Retinal pigment epithelial cell (primary cell): ENCODE measurements at regions not wholly inside any gene's neighbourhood (a gene's known extent, or its start where the extent isn't known, plus 50 kb on each side); places are given as distances from the start of the nearest gene placed in this dataset.
"Not testable (repeated sequence)": the region's sequence is repeated elsewhere in the genome, so short reads cannot be mapped to it uniquely, and the experiment has no call there.

Experiments used
- DNase-seq: peaks from one replicate; pipeline ENCODE4 v3.0.0-alpha.2; 2010; ENCODE audit warnings: low read depth
- H3K4me3 ChIP-seq: 2 replicates; pipeline ENCODE4 v1.5.1; 2011; ENCODE audit warnings: mild to moderate bottlenecking, low read length, control low read depth, moderate library complexity
- TF ChIP-seq, protein P1 (sequence below): conservative IDR thresholded peaks from 2 replicates; pipeline ENCODE4 v1.5.1; 2011; ENCODE audit warnings: low read depth, low read length, control low read depth, inconsistent platforms

DNA sequence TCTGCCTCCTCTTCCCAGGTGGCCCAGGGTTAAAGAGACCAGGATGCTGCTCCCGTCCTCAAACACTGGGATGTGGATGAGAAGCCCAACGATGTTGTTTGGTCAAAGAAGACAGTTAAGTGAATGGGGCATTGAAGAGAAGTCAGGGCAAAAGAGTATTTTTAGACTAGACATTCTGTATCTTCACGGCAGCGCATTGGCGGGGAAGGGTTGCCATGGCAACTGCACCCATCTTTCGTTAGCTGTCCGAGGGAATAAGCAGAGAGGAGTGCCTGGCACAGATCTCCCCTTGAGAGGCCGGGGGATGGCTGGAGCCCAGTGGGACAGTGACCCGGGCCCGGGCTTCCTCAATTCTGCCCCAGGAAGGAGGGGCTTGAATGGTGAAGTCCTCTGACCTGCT lies 56.4 kb upstream of the GPR31 start:
- TF ChIP-seq, protein P1, sequence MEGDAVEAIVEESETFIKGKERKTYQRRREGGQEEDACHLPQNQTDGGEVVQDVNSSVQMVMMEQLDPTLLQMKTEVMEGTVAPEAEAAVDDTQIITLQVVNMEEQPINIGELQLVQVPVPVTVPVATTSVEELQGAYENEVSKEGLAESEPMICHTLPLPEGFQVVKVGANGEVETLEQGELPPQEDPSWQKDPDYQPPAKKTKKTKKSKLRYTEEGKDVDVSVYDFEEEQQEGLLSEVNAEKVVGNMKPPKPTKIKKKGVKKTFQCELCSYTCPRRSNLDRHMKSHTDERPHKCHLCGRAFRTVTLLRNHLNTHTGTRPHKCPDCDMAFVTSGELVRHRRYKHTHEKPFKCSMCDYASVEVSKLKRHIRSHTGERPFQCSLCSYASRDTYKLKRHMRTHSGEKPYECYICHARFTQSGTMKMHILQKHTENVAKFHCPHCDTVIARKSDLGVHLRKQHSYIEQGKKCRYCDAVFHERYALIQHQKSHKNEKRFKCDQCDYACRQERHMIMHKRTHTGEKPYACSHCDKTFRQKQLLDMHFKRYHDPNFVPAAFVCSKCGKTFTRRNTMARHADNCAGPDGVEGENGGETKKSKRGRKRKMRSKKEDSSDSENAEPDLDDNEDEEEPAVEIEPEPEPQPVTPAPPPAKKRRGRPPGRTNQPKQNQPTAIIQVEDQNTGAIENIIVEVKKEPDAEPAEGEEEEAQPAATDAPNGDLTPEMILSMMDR: no peak
- H3K4me3 ChIP-seq: no peak overlapping the region
- DNase-seq: no peak

GRCh38 chr6:167215429-167216250 lies 57.9 kb upstream of the GPR31 start:
- H3K4me3 ChIP-seq, DNase-seq: not testable (repeated sequence)

DNA sequence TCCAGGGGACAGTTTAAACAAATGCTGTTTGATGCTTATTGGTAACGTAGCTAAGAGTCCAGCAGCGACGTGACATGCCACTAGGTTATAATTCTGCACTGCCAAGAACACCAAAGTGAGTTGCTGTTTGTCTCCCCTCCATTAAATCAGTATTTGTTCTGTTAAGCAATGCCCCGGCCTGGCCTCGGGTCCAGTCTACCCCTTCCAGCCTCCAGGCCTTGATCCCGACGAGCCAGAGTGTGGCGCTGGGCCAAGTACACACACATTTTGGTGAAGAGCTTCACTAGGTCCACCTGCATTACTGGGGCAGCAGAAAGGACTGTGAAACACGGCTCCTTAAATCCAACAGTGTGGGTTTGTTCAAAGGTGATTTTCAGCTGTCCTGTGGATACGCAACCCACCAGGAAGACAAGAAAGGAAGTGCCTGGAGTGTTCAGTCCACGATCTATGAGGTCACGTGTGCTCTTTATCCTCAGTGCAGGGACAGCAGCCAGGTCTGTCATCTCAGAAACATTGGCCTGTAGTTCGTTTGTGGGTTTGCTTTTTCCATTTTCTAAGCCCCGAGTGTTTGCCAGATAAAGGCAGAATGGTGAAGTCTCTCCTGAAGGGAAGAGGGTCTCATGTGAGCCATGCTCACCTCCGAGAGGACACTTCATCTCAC lies 58.7 kb upstream of the GPR31 start:
- DNase-seq, H3K4me3 ChIP-seq: not testable (repeated sequence)

GRCh38 chr6:167217073-167217472 lies 59.3 kb upstream of the GPR31 start:
- H3K4me3 ChIP-seq, DNase-seq: not testable (repeated sequence)

GRCh38 chr6:167217951-167218759 lies 60.4 kb upstream of the GPR31 start:
- H3K4me3 ChIP-seq, DNase-seq: not testable (repeated sequence)
- TF ChIP-seq, protein P1: peak; percentile 1

GRCh38 chr6:167219079-167219478 lies 61.3 kb upstream of the GPR31 start:
- DNase-seq, H3K4me3 ChIP-seq: not testable (repeated sequence)

DNA sequence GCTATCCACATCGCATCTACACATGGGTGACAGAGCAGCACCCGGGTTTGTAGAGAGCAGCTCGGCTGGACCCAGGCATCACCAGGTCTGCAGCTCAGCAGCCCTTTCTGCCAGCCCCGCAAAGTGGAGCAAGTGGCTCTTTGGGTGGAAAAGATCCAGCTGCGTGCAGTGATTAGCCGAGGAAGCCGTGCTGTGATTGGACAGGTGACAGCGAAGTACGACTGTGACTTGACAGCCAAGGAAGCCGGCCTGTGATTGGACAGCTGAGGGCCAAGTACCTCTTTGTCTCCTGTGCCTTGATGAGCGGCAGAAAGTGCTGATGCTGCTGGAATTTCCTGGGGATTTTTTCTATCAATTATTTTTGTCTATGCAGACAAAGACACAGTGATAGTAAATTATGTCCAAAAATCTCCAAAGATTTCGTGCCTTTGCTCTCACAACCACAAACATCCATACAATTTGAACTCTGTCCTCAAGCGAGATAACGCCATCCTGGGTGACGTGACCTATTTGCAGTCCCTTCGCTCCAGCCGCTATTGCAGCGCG lies 62.3 kb upstream of the GPR31 start:
- TF ChIP-seq, protein P1: no peak
- no peak for DNase-seq
- no peak overlapping the region for H3K4me3 ChIP-seq

GRCh38 chr6:167221400-167222201 lies 63.8 kb upstream of the GPR31 start:
- no peak overlapping the region for H3K4me3 ChIP-seq
- DNase-seq: no peak
- TF ChIP-seq, protein P1: no peak

GRCh38 chr6:167225566-167226382 lies 65.3 kb upstream of the UNC93A start:
- not testable (repeated sequence) for H3K4me3 ChIP-seq, DNase-seq
